Sigmoid colon (tissue), 6 donors: ENCODE measurements at regions not wholly inside any gene's neighbourhood (a gene's known extent, or its start where the extent isn't known, plus 50 kb on each side); places are given as distances from the start of the nearest gene placed in this dataset.

Experiments used
- DNase-seq: peaks from one replicate; pipeline ENCODE4 v3.0.0-alpha.2; 2019
- H3K27ac ChIP-seq, 4 donors: fragments of 200-600 bp; sonication (generic); one replicate each; pipeline ENCODE4 v1.5.1; 2016 to 2019; ENCODE audit warnings: mild to moderate bottlenecking in 1 of 4
- H3K27me3 ChIP-seq, 3 donors: fragments of 200-600 bp; sonication (generic); one replicate each; pipeline ENCODE4 v1.5.1; 2019; ENCODE audit warnings: mild to moderate bottlenecking in 1 of 3
- H3K36me3 ChIP-seq, 4 donors: fragments of 200-600 bp; sonication (generic); one replicate each; pipeline ENCODE4 v1.5.1; 2016 to 2019
- H3K4me1 ChIP-seq, 4 donors: fragments of 200-600 bp; sonication (generic); one replicate each; pipeline ENCODE4 v1.5.1; 2017 to 2019
- H3K4me3 ChIP-seq, 4 donors: fragments of 200-600 bp; sonication (generic); one replicate each; pipeline ENCODE4 v1.5.1; 2017 to 2019; ENCODE audit warnings: mild to moderate bottlenecking in 2 of 4, moderate library complexity in 1 of 4
- H3K9me3 ChIP-seq, 4 donors: fragments of 200-600 bp in 3 of 4; sonication (generic) in 3 of 4; one replicate each; pipeline versions ENCODE4 v1.5.1 to v1.6.1; 2013 to 2019
- CTCF ChIP-seq, 4 experiments: fragments of 450-650 bp in 3 of 4; fragments of 200-600 bp in 1 of 4; IDR thresholded peaks; one replicate each; pipeline ENCODE4 v1.5.1; 2016 to 2019; ENCODE audit warnings: antibody characterized with exemption in 4 of 4, mild to moderate bottlenecking in 3 of 4, moderate library complexity in 2 of 4
- EP300 ChIP-seq, 4 donors: sonication (generic); formaldehyde crosslinking; IDR thresholded peaks; one replicate each; pipeline ENCODE4 v1.6.1; 2017; ENCODE audit warnings: antibody characterized with exemption in 4 of 4
- POLR2A ChIP-seq, 2 donors: fragments of 450-650 bp; IDR thresholded peaks; one replicate each; pipeline ENCODE4 v1.6.1; 2016; ENCODE audit warnings: antibody characterized with exemption in 2 of 2, mild to moderate bottlenecking in 2 of 2, moderate library complexity in 2 of 2
- POLR2AphosphoS5 ChIP-seq, 4 donors: sonication (generic); formaldehyde crosslinking; IDR thresholded peaks; one replicate each; pipeline ENCODE4 v1.6.1; 2017; ENCODE audit warnings: antibody characterized with exemption in 4 of 4
- WGBS, 2 donors: extraction: QIAGEN DNeasy Blood & Tissue Kit; methylation state at CpG; one replicate each; pipeline ENCODE4 v1.1.7; 2013; 5-methylcytosine and 5-hydroxymethylcytosine counted together
- intact Hi-C: fragments of 100-400 bp; cut with DNase I; formaldehyde crosslinking; loops from one replicate; pipeline ENCODE4 v1.15.1; 2023
- donor health status: healthy with polysubstance abuse.
- donor health status: healthy.

- TF ChIP-seq CTCF (IDR thresholded peaks at IDR 0.05): no peak
- peak; percentile 71 to 91 (median 82) for TF ChIP-seq EP300 (IDR thresholded peaks at IDR 0.05)
- TF ChIP-seq POLR2AphosphoS5 (IDR thresholded peaks at IDR 0.05): peak; percentile 70 to 94 (median 87)
- TF ChIP-seq POLR2A (IDR thresholded peaks at IDR 0.05): no peak
- intact Hi-C loops: loop anchor here (2.0 to 10.0 kb wide), 2 partner anchors 16 to 518 kb away; partner anchors contain the start of gene GATA6
- H3K27me3 ChIP-seq: no peaks in the 10 kb centered on the region
- H3K9me3 ChIP-seq: no peaks in the 10 kb centered on the region
- WGBS, 2 donors: 8 to 50% methylated on average over 9 of the region's 9 CpGs
- DNase-seq: peak; percentile 91
- H3K27ac ChIP-seq: peak overlapping the region; percentile 12 to 71 (median 43)
- no peaks in the 10 kb centered on the region for H3K36me3 ChIP-seq
- H3K4me1 ChIP-seq: peaks cover 0 to 30% (median 27%) of the 10 kb centered on the region in 4 donors
- H3K4me3 ChIP-seq: no peak overlapping the region
Measured at GRCh38 chr18:22683196-22683676, 249.9 kb upstream of the RBBP8 start.

DNA sequence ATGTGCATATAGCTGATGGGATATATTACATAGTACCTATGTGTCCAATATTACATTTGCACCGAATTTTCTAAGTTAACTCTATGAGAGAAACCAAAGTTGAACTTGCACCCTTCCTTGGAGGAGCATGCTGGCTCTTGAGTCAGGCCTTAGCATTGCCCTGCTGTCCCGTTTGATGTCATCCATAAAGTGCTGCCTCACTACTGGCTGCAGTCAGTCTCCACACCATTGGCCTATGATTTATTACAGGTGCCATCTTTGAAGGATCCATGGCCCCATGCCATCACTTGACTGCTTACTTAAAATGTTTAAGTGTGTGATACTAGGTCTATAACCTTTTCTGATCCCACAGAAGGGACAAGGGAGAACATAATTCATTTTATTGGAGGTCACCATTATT lies 249.3 kb upstream of the RBBP8 start:
- no peaks in the 10 kb centered on the region for H3K9me3 ChIP-seq
- H3K27ac ChIP-seq: peak overlapping the region in 3 of 4 donors; percentile 12 to 71 (median 65)
- H3K4me1 ChIP-seq: peaks cover 0 to 26% (median 25%) of the 10 kb centered on the region in 4 donors
- intact Hi-C loops: loop anchor here (2.0 to 10.0 kb wide), 2 partner anchors 17 to 519 kb away; partner anchors contain the start of gene GATA6
- TF ChIP-seq CTCF (IDR thresholded peaks at IDR 0.05): no peak
- TF ChIP-seq POLR2AphosphoS5 (IDR thresholded peaks at IDR 0.05): no peak
- no peak for TF ChIP-seq POLR2A (IDR thresholded peaks at IDR 0.05)
- TF ChIP-seq EP300 (IDR thresholded peaks at IDR 0.05): no peak
- no peaks in the 10 kb centered on the region for H3K27me3 ChIP-seq
- no peak overlapping the region for H3K4me3 ChIP-seq
- H3K36me3 ChIP-seq: no peaks in the 10 kb centered on the region
- no peak for DNase-seq
- 14 to 57% methylated on average over 2 of the region's 2 CpGs for WGBS, 2 donors

GRCh38 chr18:22684268-22684667 lies 248.9 kb upstream of the RBBP8 start:
- H3K9me3 ChIP-seq: no peaks in the 10 kb centered on the region
- H3K4me3 ChIP-seq: no peak overlapping the region
- H3K4me1 ChIP-seq: peaks cover 0 to 26% (median 25%) of the 10 kb centered on the region in 4 donors
- intact Hi-C loops: loop anchor here (10.0 kb wide), 1 partner anchor 519 kb away; the partner anchor contains the start of gene GATA6
- DNase-seq: no peak
- TF ChIP-seq EP300 (IDR thresholded peaks at IDR 0.05) (no peak), POLR2A (IDR thresholded peaks at IDR 0.05) (no peak), POLR2AphosphoS5 (IDR thresholded peaks at IDR 0.05) (no peak), CTCF (IDR thresholded peaks at IDR 0.05) (no peak)
- 92% methylated on average over 2 of the region's 2 CpGs for WGBS, 2 donors
- no peaks in the 10 kb centered on the region for H3K27me3 ChIP-seq
- H3K27ac ChIP-seq: peak overlapping the region in 3 of 4 donors; percentile 12 to 71 (median 65)
- H3K36me3 ChIP-seq: no peaks in the 10 kb centered on the region

GRCh38 chr18:22685788-22686187 lies 247.3 kb upstream of the RBBP8 start:
- intact Hi-C loops: loop anchor here (10.0 kb wide), 1 partner anchor 521 kb away; the partner anchor contains the start of gene GATA6
- H3K9me3 ChIP-seq: no peaks in the 10 kb centered on the region
- no peak overlapping the region for H3K27ac ChIP-seq
- peaks cover 0 to 26% (median 25%) of the 10 kb centered on the region in 4 donors for H3K4me1 ChIP-seq
- no peaks in the 10 kb centered on the region for H3K36me3 ChIP-seq
- WGBS, 2 donors: 95 to 97% methylated on average over 2 of the region's 2 CpGs
- H3K27me3 ChIP-seq: no peaks in the 10 kb centered on the region
- no peak for DNase-seq
- TF ChIP-seq EP300 (IDR thresholded peaks at IDR 0.05) (no peak), POLR2AphosphoS5 (IDR thresholded peaks at IDR 0.05) (no peak), POLR2A (IDR thresholded peaks at IDR 0.05) (no peak), CTCF (IDR thresholded peaks at IDR 0.05) (no peak)
- H3K4me3 ChIP-seq: no peak overlapping the region
